ENCODE measurements at regions not wholly inside any gene's neighbourhood (a gene's known extent, or its start where the extent isn't known, plus 50 kb on each side); places are given as distances from the start of the nearest gene placed in this dataset.
A peak's percentile ranks its signal among the peaks of the same experiment; 100 is the strongest.
"Not testable (repeated sequence)": the region's sequence is repeated elsewhere in the genome, so short reads cannot be mapped to it uniquely, and the experiment has no call there.

DNA sequence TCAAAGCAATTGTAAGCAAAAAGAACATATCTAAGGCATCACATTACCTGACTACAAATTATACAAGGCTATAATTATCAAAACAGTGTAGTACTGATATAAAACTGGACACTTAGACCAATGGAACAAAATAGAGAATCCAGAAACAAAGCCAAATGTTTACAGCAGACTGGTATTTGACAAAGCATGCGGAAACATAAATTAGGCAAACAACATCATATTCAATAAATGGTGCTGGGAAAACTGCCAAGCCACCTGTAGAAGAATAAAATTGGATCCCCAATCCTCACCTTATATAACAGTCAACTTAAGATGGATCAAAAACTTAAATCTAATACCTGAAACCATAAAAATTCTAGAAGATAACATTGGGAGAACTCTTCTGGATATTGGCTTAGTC is 240.8 kb upstream of the POM121L12 start:
- no peak overlapping the region for H3K4me3 ChIP-seq (ENCODE audit: low read length)
- DNase-seq (ENCODE audit: low read depth, low spot score), result no peak

DNA sequence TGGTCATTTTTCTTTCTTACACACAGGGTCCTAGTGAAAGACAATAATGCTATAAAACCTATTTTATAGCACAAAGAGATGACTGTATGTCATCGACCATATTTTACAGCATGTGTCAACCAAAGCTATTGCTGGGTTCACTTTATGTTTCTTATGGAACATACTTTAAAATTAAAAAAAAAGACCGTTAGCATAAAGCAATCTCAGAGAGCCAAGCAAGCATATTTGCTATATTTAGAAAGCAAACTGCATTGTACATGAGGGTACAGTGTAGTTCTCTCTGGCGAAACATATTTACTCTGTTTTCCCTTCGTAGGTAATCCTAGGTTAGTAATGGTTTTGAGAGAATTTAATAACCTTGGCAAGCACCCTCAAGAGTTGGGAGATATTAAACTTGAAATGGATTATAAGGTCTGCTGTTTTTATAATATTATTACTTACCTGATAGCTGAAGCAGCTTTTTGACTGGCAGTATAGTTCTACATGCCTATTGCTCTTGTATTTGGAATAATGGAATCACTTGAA is 244.2 kb upstream of the POM121L12 start:
- no peak for DNase-seq (ENCODE audit: low read depth, low spot score)
- H3K4me3 ChIP-seq (ENCODE audit: low read length), result no peak overlapping the region

DNA sequence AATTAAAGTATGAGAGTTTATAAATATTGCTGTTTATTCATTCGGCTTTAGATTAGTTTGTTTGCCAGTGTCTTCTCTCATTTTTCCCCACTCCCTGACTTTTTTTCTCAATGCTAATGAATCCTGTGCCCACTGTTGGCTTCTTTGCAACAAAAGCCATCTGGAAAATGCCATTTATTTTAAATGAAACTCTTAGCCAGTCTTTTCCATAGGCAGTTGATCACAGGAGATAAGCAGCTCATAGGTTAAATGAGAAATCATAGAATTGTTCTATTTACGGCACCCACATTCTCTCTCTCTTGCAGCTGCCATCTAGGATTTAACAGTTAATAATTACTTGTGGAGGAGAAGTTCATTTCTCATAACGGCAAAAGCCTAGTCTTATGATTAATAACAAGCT is 249.3 kb upstream of the POM121L12 start:
- DNase-seq (ENCODE audit: low read depth, low spot score), result no peak
- H3K4me3 ChIP-seq (ENCODE audit: low read length), result no peak overlapping the region

DNA sequence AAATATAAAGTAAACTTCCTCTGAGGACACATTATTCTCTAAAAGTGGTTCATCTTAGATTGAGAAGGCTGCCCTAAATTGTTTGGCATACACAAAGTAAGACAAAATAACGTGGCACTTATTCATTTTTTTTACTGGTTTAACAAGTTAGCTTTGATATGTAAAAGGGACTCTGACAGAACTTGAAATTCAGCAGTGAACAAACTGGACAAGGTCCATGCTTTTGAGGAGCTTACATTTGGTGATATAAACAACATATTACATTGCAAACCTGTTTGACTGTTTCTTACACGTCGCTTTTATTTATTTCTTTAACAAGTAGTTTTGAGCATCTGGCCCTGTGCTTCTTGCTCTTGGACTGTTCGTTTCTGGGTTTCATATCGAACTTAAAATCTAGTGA is 253.1 kb upstream of the POM121L12 start:
- DNase-seq (ENCODE audit: low read depth, low spot score), result no peak
- H3K4me3 ChIP-seq (ENCODE audit: low read length), result no peak overlapping the region

DNA sequence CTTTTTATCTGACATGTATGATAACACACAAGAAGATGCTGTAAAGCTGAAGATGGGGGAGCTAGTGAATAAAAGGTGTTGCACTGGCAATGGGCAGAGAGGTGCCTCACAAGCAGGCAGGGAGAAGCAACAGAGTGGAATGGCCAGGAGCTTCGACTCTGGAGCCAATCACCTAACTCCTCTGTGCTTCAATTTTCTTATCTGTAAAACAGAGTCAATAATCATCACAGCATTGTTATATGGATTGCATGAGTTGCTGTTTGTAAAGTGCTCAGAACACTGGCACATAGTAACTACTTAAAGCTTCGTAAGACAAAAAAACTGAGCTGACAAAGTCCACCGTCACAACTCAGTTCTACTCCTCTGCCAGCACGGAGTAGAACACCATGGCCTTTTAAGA is 254.2 kb upstream of the POM121L12 start:
- no peak overlapping the region for H3K4me3 ChIP-seq (ENCODE audit: low read length)
- DNase-seq (ENCODE audit: low read depth, low spot score), result no peak

DNA sequence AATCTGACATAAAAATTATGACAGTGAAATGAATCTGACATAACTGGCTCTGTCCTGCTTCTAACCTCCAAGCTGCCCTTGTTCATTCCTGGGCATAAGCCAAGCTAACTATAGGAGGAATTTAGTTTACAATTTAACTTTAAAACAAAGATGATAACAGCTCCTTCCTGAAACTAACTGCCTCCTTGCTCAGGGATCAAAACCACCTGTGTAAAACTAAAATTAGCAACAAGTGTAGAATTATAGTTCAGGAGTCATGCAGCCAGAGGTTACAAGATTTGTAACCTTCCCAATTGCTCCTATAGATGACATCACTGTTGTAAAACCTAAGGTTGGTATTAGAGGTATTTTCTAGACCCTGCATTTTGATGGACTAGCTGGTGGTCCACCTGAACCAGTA is 256.4 kb upstream of the POM121L12 start:
- DNase-seq (ENCODE audit: low read depth, low spot score), result no peak
- no peak overlapping the region for H3K4me3 ChIP-seq (ENCODE audit: low read length)

DNA sequence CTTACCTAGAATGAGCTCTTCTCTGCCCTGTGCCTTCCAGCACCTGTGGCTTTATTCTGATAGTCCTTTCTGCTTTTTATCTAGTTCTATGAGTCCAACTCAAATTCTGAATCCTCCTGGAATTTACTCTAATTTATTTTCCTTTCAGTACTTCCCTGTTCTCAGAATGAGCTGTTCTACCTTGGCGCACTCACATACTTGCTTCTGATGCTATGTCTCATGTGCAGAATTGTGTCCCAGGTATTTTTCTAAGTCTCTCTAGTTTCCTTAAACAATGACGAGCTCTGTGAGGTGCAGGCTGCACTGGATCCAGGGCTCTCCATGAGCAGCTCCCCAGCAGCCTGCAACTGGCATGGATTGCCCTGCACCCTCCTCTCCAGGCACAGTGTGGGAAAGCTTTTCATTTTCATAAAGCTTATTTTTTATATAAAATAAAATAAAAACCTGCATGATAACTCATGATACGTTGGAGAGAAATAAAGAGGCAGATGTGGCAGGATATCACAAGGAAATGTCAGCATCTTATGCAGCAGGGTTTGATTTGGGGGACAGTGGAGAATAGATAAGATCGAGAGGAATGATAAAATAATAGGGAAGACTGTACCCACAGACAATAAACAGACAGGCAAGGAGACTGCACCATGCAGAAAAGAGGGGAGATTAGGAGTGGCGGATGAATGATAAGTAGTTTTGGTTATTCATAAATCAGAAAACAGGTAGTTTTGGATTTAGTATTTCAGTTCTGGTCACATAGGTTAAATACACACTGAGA is 258.2 kb upstream of the POM121L12 start:
- H3K4me3 ChIP-seq (ENCODE audit: low read length), result no peak overlapping the region

DNA sequence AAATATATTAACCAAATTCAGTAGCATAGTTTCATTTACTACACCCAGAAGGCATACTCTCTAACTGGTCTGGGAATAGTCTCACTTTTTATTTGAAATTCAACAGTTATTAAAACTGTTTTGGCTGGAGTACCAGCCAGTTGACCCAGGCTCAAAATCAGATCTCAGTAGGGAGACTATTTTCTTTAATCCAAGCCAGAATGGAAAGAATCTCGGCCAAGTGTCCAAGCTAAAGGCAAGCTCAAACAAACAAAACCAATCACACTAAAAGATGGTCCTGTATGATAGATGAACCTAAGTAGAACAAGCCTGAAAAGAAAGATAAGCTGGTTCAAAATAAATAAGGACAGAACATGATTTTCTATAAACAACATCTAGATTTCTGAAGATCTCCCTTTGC is 259.6 kb upstream of the POM121L12 start:
- no peak overlapping the region for H3K4me3 ChIP-seq (ENCODE audit: low read length)
- no peak for DNase-seq (ENCODE audit: low read depth, low spot score)

More for the DNA sequence above, 258.2 kb upstream of the POM121L12 start:
- DNase-seq (ENCODE audit: low read depth, low spot score), result no peak

DNA sequence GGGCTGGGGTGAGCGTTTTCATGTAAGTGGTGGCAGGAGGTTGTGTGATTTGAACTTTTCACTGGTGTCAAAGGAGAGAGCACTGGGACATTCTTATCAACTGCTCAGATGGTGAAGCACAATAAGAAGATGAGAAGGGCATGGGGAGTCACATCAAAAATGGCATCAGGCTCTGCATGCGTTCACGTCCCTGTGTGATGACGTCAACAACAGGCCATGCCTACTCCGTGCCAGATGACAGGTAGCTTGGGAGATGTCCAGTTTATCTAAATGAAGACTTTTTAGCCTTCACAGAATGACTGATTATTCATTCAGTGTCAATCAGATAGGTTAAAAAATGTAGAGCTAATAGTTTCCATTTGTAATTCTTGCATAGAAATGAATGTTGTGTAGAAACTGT is 264.3 kb upstream of the POM121L12 start:
- H3K4me3 ChIP-seq (ENCODE audit: low read length), result no peak overlapping the region
- no peak for DNase-seq (ENCODE audit: low read depth, low spot score)

DNA sequence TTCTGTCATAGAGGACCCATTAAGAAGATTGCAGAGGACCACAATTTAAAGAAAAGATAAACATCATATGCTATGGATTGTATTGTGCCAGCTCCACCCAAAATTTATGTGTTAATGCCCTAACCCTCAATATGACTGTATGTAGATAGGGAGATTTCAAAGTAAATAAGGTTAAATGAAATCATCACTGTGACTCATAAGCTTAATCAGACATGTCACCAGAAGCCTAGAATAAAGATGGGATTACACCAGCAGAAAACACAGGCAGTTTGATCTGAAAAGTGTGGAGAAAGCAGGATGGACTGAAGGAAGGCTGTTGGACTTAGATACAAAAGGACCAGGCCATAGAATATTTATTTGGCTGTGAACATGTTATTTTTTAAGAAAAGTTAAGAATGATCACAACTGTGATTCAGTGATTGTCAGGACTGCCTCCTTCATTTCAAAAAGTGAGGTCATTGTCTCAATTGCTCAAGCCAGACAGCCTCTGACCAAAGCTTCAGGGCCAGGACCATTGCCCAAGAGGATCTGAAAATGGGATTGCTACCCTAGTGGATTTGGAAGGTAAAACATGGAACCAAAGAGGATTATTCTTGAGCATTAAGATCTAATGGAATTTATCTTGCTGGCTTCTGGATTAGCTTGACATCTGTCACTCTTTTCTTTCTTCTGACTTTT is 270.8 kb upstream of the POM121L12 start:
- DNase-seq (ENCODE audit: low read depth, low spot score), result no peak
- H3K4me3 ChIP-seq (ENCODE audit: low read length), result no peak overlapping the region

DNA sequence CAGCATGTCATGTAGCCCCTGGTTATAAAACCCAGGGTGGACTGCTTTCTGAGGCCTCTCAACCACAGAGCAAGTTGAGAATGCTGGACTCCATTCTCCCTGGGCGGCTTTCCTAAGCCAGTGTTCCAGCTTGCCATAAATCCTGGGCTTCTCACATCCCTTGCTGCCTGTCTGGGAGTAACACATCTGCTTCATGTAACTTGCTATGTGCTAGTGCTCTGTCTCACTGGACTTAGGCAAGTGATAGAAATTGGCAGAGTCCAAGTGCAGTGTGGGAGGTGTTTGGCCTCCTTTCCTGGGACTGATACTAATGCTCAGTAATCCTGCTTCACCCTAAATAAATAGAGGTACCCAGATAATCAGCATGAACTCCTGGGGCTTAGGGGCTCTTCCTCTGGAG is 277.1 kb upstream of the POM121L12 start:
- no peak overlapping the region for H3K4me3 ChIP-seq (ENCODE audit: low read length)
- no peak for DNase-seq (ENCODE audit: low read depth, low spot score)

DNA sequence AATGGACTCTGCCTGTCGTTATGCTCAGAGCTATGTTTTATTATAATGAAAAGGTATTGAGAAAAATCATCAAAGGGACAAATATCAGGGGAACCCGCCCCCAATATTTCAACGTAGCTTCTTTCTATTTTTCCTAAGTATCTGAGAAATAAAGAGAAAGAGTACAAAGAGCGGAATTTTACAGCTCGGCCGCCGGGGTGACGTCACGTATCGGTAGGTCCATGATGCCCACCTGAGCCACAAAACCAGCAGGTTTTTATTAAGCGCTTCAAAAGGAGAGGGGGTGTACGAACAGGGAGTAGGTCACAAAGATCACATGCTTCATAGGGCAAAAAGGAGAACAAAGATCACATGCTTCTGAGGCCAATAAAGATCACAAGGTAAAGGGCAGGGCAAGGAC is 281.6 kb upstream of the POM121L12 start:
- H3K4me3 ChIP-seq (ENCODE audit: low read length), result no peak overlapping the region
- DNase-seq (ENCODE audit: low read depth, low spot score), result no peak

DNA sequence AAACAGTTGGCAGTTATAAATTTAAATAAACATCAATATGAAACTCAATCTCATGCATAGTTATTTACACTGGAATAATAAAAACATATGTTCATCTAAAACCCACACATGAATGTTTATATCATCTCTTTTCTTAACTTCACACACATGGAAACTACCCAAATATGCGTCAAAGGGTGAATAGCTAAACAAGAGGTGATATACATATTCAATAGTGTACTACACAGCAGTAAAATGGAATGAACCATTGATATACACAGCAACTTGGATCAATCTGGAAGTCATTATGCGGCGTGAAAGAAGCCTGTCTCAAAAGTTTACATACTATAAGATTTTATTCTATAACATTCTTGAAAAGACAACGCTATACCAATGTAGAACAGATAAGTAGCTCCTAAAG is 282.5 kb upstream of the POM121L12 start:
- H3K4me3 ChIP-seq (ENCODE audit: low read length), result no peak overlapping the region

DNA sequence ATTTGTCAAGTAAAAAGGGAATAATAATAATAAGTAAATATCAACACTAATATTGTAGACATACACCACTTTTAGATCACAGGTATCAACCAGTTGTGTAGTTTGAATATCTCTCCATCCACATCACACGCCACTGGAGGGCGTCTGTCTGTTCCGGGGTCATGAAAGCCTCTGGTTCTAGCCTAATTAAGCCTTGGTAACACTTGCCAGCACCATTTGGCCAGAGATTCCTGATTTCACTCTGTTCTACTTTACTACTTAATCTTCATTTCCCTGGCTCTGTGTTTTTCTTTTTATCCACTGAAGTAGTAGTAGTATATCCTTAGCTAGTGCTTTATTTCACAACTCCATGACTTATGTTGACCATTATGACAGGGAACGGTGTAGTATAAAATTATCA is 285.6 kb upstream of the POM121L12 start:
- peak; percentile 14 for DNase-seq (ENCODE audit: low read depth, low spot score)

More for the DNA sequence above, 282.5 kb upstream of the POM121L12 start:
- no peak for DNase-seq (ENCODE audit: low read depth, low spot score)

DNA sequence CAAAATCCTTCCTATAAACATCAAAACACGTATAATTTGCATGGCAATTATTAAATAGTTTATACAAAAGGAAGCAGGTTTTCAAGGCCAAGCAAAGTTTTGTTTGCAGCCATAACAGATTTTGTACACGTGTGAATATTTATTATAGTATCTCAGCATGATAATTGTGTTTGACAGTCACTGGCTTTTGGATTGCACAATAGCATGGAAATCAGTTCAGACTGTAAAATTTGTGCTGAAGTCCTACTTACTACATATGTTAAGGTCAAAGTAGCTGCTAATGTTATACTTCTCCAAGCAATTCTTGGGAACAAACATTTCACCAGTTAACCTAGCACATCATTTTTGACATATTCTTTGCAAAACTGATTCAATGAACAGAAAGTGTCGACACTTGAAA is 287.6 kb upstream of the POM121L12 start:
- no peak for DNase-seq (ENCODE audit: low read depth, low spot score)
- H3K4me3 ChIP-seq (ENCODE audit: low read length), result no peak overlapping the region

More for the DNA sequence above, 285.6 kb upstream of the POM121L12 start:
- H3K4me3 ChIP-seq (ENCODE audit: low read length), result no peak overlapping the region

DNA sequence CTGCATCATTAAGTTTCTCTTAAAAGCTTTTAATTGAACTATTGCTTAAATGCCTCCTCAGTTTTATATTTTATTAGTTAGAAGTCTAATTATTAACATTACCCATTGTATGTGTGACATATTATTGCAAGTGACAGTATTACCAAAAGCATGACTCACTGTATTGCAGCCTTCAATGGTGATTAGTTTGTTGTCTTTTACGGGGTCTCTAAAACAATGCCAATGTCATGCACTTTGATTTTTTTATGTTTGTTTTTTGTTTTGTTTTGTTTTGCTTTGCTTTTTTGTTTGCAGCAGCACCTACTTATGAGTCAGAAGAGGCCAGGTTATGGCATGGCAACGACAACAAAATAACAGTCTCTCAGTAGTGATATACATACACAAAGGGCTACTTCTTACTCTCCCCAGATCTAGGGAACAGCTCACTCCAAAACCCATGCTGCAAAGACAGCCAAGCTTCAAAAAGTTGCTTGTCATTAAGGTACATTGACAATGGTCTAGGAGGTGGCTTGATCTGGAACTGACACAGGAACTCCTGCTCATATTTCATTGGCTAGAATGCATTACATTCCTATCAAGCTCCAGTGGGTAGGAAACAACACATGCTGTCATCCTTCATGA is 293.7 kb upstream of the POM121L12 start:
- no peak for DNase-seq (ENCODE audit: low read depth, low spot score)
- H3K4me3 ChIP-seq (ENCODE audit: low read length), result no peak overlapping the region

DNA sequence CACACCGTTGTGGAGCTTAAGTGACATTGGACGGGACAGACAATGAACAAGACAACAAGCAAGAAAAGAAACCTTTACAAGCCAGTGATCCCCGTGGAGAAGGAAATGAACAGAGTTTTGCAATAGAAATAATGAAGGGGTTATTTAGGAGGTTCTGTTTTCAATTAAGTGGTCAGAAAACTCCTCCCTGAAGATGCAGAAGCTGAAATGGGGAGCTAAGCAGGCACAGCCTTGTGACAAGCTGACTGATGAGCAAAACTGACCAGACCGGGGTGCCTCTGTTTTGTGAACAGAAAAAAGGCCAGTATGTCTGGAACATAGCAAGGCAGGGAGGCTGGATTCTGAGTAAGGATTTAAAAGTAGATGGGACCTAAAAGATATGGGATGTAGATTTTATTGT is 299.8 kb upstream of the POM121L12 start:
- no peak overlapping the region for H3K4me3 ChIP-seq (ENCODE audit: low read length)
- DNase-seq (ENCODE audit: low read depth, low spot score), result no peak

DNA sequence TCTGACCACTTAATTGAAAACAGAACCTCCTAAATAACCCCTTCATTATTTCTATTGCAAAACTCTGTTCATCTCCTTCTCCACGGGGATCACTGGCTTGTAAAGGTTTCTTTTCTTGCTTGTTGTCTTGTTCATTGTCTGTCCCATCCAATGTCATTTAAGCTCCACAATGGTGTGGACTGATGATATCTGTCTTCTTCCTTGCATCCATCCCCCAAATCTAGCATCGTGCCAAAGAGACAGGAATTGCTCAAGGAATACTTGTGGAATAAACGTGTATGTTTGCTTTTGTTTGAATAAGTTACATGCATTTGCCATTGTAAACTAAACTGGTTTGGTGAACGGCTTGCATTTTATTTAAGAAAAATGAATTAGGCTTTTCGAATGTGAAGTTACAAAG is 306.8 kb upstream of the POM121L12 start:
- not testable (repeated sequence) for H3K4me3 ChIP-seq (ENCODE audit: low read length); DNase-seq (ENCODE audit: low read depth, low spot score)

DNA sequence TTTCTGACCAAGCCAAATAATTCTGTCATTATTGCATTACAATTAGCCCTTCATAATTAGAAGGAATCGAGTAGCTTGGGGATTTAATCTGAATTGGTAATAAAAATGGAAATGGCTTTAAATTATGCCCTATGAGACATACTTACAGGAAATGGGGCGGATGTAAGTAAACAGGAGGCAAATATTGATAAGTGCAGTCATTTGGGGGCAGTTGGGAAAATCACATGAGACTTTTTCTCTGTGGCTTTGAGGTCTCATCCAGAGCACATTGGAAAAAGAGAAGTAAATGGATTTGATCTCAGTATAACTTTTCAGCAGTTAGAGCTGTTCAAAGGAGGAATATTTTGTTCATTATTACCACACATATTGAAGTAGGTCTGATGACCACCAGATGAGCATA is 307.8 kb upstream of the POM121L12 start:
- DNase-seq (ENCODE audit: low read depth, low spot score), result no peak

DNA sequence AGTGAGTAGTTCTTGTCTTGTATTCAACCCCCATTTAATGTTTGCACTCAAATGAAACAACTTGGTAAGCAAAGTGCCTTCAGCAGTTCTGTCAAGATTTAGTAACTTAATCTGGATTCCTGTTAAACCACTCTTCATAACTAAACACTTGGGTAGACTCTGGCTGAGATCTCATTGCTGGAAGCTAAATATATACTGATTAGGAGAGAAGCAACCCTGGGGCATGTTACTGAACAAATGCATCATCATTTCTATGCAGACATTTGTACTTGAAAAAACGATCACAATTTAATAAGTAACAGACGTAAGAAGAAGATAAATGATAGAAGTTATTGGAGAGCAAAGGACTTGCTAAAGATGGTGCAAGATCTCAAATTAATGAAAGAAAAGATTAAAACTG is 308.4 kb upstream of the POM121L12 start:
- no peak for DNase-seq (ENCODE audit: low read depth, low spot score)
- H3K4me3 ChIP-seq (ENCODE audit: low read length), result no peak overlapping the region

More for the DNA sequence above, 307.8 kb upstream of the POM121L12 start:
- H3K4me3 ChIP-seq (ENCODE audit: low read length), result no peak overlapping the region
